HG03342 (cell line): ENCODE measurements at regions not wholly inside any gene's neighbourhood (a gene's known extent, or its start where the extent isn't known, plus 50 kb on each side); places are given as distances from the start of the nearest gene placed in this dataset.
"Not testable (repeated sequence)": the region's sequence is repeated elsewhere in the genome, so short reads cannot be mapped to it uniquely, and the experiment has no call there.

Experiments used
- ATAC-seq: cut with Tn5 transposase; IDR thresholded peaks from one replicate; pipeline ENCODE4 v1.9.1; 2021; ENCODE audit warnings: mild to moderate bottlenecking, moderate library complexity; ENCODE audit not compliant: unreplicated experiment

DNA sequence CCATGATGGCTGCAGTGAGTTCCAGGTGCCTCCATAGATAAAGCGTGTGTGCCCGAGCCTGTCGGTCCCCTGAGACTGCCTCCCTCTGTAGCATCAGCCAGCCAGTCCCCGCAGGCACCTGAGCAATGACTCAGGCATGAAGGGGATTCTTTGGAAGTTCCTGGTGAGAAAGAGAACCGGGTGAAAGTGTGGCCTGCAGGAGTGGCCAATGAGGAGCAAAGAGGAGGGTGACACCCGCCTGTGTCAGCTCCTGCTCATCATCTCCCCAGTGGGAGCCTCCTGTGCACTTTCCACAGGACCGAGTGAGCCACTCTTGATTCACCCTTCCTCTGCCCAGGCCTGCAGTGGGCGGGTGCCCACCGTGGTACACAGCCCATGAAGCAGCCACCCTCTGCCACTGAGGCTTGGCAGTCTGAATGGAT, 71.2 kb upstream of the PTPN1 start:
- ATAC-seq, result no peak

DNA sequence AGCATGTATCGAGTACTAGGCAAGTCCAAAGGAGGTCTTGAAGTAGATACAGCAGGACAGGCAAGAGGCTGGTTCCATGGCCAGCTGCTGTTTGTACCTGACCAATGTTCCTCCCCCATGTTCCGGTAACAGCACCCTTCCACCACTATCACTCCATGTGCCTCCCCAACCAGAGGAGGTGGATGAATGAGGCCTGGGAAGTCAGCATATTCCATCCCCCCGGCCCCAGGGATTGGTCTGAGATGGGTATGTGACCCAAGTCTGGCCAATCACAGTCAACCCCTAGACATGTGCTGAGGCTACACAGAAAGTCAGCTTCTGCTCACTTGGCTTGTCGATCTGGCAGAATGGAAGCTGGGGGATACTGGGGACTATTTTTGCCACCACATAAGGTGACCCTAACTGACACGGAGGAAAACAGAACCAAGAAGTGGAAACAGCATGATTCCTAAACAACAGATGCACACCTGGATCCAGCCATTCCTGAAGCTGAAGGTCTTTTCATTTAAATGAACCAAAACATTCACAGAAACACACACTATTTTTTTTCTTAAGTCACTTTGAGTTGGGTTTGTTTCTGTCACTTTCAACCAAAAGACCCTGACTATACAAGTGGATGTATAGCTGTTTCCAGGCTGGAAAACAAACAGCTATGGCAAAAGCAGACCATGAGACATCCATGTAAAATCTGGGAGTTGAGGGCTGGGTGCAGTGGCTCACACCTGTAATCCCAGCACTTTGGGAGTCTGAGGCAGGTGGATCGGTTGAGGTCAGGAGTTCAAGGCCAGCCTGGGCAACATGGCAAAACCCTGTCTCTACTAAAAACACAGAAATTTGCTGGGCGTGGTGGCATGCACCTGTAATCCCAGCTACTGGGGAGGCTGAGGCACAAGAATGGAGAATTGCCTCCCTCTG, 70.4 kb upstream of the PTPN1 start:
- no peak for ATAC-seq

DNA sequence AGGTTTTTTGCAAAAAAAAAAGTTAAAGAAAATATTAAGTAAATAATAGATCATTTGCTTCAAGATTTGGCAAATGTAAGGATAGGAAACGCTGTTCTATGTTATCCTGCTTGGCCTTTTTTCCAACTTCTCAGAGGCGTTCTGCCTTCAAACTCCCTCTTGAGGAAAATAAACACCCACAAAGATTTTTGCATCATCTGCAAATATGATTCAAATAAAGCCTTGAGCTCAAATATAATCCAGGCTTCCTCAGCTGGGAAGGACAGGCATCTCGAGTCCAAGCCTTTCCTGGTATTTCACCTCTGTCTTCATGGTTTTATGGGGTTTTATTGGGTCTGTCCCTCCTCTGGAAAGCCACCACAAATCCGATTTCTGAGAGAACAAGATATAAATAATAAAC, 67.7 kb upstream of the PTPN1 start:
- ATAC-seq, result no peak

DNA sequence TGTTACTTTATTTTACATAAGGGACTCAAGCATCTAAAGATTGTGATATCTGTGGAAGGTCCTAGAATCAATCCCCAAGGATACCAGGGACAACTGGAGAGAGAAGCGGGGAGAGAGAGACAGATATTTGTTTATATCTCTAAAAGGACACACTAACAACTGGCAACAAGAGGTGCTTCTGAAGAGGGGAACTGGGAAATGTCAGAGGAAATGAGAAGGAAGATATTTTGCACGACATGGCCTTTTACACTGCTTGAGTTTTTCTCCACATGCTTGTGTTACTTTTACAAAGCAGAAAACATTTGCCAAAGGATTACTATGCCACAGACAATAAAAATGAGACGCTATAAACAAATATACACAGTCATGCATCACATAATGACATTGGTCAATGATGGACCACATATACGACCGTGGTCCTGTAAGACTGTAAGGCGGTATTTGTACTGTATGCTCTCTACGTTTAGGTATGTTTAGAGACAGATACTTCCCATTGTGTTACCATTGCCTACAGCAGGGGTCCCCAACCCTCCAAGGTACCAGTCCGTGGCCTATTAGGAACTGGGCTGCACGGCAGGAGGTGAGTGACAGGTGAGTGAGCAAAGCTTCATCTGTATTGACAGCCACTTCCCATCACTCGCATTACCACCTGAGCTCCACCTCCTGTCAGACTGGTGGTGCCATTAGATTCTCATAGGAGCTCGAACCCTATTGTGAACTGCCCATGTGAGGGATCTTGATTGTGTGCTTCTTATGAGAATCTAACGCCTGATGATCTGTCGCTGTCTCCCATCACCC, 64.6 kb upstream of the PTPN1 start:
- ATAC-seq, result no peak

DNA sequence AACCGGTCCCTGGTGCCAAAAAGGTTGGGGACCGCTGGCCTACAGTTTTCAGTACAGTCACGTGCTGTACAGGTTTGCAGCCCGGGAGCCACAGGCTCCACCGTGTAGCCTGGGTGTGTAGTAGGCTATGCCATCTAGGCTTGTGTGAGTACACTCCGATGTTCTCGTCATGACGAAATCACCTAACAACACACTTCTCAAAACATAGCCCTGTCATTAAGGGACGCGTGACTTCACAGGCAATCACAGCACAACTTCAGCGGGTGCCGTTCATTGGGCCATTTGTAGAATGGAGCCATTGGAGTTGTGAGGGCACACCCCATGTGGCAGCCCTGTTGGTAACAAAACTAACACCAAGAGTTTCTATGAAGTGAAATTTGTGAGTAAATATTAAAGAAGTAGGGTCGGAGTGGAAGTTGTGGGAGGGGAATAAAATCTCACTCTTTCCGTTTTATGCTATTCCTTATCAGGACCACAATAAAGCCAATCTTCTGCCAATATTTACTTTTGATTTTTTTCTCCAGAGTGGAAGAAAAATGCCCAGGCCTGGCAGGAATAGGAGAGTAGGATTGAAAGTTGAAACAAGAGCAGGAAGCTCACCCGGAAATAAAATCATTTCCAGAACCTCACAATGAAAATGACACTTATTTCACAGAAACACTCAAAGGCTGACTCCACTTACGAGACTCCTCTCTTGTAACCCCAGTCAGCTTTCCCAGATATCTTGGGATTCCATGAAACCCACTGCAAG, 63.7 kb upstream of the PTPN1 start:
- ATAC-seq, result no peak

DNA sequence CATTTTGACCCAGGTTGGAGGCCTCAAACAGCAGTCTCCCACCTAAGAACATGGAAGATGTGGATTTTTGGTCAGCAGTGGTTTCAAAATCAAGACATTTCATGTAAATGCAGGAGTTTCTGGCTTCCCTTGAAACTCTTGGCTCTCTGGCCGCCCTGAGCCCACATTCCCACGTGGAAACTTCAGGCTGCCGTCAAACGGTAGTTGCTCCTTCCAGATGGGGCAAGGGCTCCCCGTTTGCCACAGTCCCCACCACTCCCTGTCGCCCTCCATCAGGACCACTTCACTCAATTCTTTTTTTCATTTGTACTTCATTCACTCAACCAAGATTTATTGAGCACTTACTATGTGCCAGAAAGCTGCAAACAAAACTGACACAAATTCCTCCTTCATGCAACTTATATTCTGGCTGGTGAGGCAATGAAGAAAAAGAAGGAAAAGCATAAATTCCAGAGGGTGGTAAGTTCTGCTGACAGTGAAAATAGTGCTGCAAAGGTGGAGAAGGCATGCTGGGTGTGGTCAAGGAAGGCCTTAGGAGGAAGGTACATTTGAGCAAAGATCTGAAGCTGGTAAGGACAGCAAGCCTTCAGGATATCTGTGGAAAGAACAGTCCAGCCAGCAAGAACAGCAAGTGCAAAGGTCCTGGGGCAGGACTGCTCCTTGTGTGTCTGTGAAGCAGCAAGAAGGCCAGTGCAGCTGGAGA, 62.9 kb upstream of the PTPN1 start:
- no peak for ATAC-seq

DNA sequence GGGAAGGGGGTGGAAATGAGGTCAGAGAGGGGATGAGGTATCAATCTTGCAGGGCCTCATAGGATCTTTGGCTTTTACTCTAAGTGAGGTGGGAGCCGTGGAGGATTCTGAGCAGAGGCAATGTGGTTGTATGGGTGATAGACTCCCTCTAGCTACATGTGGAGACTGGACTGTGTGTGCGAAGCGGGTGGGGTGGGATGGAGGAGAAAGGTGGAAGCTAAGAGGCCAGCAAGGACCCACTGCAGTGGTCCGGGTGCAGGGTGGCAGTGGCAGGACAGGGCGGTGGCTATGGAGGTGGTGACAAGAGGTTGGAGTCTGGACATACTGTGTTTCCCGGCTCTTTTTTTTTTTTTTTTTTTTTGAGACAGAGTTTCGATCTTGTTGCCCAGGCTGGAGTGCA, 62.4 kb upstream of the PTPN1 start:
- ATAC-seq, result no peak

DNA sequence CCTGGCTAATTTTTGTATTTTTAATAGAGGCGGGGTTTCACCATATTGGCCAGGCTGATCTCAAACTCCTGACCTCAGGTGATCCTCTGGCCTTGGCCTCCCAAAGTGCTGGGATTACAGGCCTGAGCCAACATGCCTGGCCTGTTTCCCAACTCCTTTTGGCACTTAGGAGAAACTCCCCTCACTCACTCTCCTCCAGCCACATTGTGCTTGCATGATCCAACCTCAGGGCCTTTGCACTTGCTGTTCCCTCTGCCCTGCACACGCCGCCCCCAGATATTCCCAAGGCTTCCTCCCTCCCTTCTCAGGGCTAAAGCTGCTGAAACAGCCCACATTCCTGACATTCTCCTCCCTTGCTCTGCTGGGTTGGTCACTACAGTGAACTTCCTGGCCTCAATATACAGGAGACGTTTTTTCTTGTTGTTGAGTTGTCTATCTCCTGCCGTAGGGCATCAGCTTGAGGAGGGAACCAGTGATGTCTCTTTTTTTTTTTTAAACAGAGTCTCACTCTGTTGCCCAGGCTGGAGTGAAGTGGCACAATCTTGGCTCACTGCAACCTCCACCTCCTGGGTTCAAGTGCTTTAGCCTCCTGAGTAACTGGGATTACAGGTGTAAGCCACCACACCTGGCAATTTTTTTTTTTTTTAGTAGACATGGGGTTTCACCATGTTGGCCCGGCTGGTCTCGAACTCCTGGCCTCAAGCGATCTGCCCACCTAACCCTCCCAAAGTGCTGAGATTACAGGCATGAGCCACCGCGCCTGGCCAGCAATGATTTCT, 61.4 kb upstream of the PTPN1 start:
- not testable (repeated sequence) for ATAC-seq

DNA sequence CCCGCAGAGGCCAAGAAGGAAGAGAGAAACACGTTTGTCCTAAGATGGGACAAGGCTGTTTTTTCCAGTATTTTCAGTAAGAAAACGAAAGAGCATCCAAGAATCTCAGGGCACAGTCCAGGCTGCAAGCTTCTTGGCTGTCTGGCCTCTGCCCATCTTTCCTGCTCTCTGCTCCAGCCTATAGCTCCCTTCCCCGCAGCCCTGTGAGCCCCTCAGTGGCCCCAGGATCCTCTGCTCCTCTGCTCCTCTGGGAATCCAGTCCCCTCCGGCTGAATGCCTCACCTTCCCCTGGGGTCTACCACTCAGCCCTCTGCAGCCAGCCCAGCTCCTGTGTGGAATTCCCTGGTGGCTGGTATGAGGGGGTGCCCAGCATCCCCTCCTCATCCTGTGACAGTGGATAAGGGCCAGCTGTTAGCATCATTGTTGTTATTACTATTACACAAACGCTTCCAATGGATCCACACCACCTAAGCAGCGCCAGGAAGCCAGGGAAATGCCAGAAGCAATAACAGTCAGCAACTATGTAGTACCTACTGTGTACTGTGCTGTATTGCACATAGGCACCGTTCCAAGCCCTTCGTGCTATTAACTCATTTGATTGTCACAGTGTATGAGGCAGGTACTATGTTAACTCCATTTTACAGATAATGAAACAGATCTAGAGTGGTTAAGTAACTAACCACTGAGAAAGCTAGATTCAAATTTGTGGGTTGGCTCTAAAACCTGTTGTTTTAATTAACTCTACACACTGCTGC, 60.3 kb upstream of the PTPN1 start:
- peak; percentile 59 for ATAC-seq

DNA sequence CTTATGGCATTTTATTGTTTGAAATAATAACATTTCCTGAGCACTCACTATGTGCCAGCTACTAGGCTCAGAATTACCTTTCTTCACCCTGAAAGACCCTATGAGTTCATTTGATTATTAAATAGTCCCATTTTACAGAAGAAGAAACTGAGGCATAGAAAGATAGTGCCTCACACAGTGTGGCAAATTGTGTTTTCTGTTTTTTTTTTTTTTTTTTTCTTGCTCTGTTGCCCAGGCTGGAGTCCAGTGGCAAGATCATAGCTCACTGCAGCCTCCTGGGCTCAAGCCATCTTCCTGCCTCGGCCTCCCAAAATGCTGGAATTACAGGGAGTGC, 59.7 kb upstream of the PTPN1 start:
- no peak for ATAC-seq

DNA sequence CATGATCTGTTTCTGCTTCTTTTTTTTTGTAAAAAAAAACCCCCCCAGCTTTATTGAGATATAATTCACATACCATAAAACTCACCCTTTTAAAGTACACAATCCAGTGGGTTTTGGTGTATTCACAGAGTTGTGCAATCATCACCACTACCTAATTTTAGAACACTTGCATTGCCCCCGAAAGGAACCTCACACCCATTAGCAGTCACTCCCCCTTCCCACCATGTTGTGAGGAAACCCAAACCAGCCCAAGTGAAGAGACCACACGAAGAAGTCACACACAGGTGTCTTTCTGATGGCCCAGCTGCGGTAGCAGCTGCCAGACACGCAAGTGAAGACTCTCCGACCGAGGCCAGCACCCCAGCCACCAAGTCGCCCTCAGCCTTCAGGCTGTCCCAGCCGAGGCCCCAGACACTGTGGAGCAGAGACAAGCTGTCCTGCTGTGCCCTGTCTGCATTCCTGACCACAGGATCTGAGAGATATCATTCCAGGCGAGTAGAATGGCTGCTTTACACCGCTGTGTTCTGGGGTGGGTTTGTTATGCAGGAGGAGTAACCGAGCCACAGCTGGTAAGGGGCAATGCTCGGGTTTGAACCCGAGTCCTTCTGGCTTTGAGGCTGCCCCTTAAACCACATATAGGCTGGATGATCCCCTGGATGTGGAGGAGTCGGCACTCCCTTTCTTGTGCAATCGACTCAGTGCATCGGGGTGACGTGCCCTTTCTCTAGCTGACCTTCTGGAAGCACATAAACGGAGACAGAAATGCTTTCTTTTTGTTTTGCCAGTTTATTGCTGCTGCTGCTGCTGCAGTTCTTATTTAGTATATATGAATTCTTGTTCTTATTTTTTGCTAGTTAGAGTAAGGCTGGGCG, 59.1 kb upstream of the PTPN1 start:
- peak; percentile 73 for ATAC-seq

DNA sequence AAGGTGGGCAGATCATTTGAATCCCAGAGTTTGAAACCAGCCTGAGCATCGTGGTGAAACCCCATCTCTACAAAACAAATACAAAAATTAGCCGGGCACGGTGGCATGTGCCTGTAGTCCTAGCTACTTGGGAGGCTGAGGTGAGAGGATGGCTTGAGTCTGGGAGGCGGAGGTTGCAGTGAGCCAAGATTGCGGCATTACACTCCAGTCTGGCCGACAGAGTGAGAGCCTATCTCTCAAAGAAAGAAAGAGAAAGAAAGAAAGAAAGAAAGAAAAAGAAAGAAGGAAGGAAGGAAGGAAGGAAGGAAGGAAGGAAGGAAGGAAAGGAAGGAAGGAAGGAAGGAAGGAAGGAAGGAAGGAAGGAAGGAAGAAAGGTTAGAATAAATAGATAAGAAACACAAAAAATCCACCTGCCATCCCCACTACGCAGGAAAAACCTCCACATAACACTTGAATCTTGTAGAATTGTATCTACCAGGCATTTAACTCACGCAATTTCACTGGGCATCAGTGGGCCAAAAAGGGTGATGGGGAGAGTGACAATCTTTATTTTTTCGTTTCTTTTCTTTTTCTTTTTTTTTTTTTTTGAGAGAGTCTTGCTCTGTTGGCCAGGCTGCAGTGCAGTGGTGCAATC, 58.3 kb upstream of the PTPN1 start:
- not testable (repeated sequence) for ATAC-seq

DNA sequence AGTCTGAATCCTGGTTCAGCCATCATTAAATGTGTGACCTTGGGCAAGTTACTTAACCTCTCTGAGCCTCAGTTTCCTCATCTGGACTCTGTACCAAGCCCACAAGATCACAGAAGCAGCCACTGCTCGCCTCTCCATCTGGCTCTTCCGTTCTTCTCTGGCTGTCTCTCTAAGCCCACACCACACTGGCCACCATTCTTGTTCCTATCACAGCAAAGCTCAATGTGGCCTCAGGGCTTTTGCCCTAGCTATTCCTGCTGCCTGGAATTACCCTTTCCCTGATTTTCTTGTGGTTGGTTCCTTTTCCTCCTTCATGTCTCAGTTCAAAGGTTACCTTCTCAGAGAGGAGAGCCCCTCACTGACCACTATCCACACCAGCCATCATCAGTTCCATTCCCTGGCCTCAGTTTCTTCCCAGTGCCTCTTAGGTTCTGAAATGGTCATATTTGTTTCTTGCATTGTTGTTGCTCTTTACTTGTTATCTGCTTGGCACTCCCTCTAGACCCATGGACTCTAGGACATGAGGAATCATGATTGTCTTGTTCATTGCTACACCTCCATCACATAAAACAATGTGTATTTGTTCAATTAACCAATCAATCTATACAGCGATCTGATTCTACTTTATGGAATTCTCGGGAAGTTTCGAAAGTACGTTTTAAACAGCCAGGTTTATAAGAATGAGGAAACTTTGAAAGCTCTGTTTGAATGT, 56.5 kb upstream of the PTPN1 start:
- ATAC-seq, result no peak

DNA sequence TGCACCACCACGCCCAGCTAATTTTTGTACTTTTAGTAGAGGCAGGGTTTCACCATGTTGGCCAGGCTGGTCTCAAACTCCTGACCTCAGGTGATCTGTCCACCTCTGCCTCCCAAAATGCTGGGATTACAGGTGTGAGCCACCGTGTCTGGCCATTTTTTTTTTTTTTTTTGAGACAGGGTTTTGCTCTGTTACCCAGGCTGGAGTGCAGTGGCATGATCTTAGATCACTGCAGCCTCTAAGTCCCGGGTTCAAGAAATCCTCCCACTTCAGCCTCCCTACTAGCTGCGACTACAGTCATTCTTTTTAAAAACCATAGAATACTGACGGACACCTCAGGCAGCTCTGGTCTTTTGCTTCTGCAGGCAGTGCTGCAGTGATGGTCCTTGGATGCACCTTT, 54.9 kb upstream of the PTPN1 start:
- not testable (repeated sequence) for ATAC-seq

DNA sequence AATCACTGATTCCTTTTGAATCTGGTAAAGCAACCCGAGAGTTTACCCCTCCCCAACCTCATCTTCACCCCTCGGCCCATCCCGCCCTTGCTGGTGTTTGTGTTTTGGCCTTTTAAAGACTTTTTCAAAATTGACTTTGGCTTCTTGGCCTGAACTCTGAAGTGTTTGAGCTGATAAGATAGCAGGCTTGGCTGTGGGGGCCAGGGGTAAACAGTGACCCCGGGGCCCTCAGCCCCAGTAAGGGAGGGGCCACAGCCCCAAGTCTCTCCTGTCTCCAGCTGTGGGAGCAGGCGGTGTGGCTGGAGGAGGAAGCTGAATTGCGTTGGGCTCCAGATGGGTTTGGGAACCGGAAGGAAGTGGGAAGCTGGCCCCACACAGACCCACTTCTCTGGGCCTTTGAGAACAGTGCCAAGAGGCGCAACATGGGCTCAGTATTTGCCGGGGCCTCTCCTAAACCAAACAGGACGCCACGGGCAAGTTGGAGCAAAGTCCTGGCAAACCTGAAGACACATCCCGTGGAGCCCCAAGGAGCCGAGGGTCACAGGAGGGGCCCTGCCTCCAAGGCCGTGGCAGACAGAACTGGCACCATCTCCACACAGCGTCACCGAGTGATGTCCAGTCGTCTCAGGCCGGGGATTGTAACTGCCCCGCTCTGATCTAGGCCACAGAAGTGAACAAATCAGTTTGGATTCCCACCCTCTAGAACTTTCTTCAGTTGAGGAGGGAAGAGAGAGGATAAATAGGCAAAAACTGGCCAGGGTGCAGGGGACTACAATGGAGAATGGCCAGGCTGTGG, 54.3 kb upstream of the PTPN1 start:
- ATAC-seq, result no peak
